OCI-LY3 (cell line): ENCODE measurements at regions not wholly inside any gene's neighbourhood (a gene's known extent, or its start where the extent isn't known, plus 50 kb on each side); places are given as distances from the start of the nearest gene placed in this dataset.

Experiments used
- EZH2phosphoT487 ChIP-seq: fragments of 200-600 bp; shearing (Covaris generic); IDR thresholded peaks from 2 replicates; pipeline ENCODE4 v1.6.1; 2018; ENCODE audit warnings: antibody characterized with exemption, mixed run types, low read depth
- TF ChIP-seq, protein P1 (sequence below): fragments of 200-600, 300-600 bp; sonication (generic); IDR thresholded peaks from 2 replicates; pipeline ENCODE4 v1.5.1; 2014; ENCODE audit warnings: antibody characterized with exemption, low read length, low read depth

DNA sequence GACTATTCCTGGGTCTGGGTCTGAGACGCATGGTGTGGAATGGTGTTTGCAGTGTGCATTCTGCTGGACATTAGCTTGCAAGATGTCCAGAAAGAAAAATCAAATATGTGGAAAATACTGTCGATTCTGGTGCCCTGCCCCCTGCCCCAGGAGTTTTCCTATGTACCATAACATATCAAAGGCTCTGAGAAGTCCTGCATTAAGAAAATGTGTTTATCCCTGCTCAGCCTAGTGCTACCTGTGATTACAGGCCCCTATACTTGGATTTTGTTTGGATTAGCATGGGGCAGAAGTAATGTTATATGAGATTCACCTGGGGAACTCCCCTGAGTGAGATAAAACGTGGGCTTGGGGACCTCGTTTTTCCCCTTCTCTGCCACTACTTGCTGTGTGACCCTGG is 325.0 kb downstream of the CBLN1 start:
- TF ChIP-seq, protein P1, sequence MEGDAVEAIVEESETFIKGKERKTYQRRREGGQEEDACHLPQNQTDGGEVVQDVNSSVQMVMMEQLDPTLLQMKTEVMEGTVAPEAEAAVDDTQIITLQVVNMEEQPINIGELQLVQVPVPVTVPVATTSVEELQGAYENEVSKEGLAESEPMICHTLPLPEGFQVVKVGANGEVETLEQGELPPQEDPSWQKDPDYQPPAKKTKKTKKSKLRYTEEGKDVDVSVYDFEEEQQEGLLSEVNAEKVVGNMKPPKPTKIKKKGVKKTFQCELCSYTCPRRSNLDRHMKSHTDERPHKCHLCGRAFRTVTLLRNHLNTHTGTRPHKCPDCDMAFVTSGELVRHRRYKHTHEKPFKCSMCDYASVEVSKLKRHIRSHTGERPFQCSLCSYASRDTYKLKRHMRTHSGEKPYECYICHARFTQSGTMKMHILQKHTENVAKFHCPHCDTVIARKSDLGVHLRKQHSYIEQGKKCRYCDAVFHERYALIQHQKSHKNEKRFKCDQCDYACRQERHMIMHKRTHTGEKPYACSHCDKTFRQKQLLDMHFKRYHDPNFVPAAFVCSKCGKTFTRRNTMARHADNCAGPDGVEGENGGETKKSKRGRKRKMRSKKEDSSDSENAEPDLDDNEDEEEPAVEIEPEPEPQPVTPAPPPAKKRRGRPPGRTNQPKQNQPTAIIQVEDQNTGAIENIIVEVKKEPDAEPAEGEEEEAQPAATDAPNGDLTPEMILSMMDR, result no peak
- no peak for TF ChIP-seq EZH2phosphoT487
